ENCODE measurements at regions not wholly inside any gene's neighbourhood (a gene's known extent, or its start where the extent isn't known, plus 50 kb on each side); places are given as distances from the start of the nearest gene placed in this dataset.

DNA sequence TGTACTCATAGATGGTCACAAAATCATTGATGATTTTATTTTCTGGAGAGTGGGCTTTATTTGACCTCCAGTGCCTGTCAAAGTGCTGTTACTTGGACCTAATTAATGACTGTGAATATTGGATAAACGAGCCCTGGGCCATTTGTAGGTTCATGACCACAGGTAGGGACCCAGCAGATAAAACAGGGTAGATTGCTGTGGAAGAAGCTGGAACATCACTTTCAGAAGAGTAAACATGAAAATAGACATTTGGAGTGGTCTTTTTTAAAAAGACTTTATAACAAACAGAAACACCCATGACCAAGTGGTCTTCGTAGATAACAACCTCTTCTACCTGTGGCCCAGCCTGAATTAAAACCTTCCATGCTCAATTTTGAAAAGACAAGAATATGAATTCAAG lies 472.8 kb upstream of the MKI67 start:
- 77% methylated on average over 2 of the region's 2 CpGs for WGBS (ENCODE audit: low lambda C conversion rate, missing lambda C conversion rate)
- Histone ChIP-seq H3K79me2 (no peaks in the 10 kb centered on the region), H3K27ac (no peak overlapping the region), H3K27me3 (no peaks in the 10 kb centered on the region), H3K4me1 (ENCODE audit: insufficient read depth) (no peaks in the 10 kb centered on the region), H3K36me3 (replicated peaks; ENCODE audit: insufficient read depth, low read depth) (no peaks in the 10 kb centered on the region), H3K4me2 (no peak overlapping the region), H3K9me2 (replicated peaks; ENCODE audit: insufficient read depth) (no peaks in the 10 kb centered on the region), H2AFZ (no peak overlapping the region), H4K20me1 (ENCODE audit: insufficient read depth, poor library complexity, severe bottlenecking) (no peaks in the 10 kb centered on the region), H3K4me3 (no peak overlapping the region), H3K9me3 (ENCODE audit: low read depth) (no peaks in the 10 kb centered on the region)
- no peak for DNase-seq (ENCODE audit: low spot score)
- TF ChIP-seq, protein P1, sequence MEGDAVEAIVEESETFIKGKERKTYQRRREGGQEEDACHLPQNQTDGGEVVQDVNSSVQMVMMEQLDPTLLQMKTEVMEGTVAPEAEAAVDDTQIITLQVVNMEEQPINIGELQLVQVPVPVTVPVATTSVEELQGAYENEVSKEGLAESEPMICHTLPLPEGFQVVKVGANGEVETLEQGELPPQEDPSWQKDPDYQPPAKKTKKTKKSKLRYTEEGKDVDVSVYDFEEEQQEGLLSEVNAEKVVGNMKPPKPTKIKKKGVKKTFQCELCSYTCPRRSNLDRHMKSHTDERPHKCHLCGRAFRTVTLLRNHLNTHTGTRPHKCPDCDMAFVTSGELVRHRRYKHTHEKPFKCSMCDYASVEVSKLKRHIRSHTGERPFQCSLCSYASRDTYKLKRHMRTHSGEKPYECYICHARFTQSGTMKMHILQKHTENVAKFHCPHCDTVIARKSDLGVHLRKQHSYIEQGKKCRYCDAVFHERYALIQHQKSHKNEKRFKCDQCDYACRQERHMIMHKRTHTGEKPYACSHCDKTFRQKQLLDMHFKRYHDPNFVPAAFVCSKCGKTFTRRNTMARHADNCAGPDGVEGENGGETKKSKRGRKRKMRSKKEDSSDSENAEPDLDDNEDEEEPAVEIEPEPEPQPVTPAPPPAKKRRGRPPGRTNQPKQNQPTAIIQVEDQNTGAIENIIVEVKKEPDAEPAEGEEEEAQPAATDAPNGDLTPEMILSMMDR (IDR thresholded peaks at IDR 0.05; ENCODE audit: poor library complexity), result no peak
- TF ChIP-seq EZH2 (IDR thresholded peaks at IDR 0.05; ENCODE audit: borderline replicate concordance) (no peak), EZH2phosphoT487 (IDR thresholded peaks at IDR 0.05; ENCODE audit: low read depth, severe bottlenecking, unreplicated experiment) (no peak)

- Histone ChIP-seq H3K27ac (no peak overlapping the region), H3K9me2 (replicated peaks; ENCODE audit: insufficient read depth) (no peaks in the 10 kb centered on the region)
These were observed 473.3 kb upstream of the MKI67 start for GRCh38 chr10:128599538-128599937.

DNA sequence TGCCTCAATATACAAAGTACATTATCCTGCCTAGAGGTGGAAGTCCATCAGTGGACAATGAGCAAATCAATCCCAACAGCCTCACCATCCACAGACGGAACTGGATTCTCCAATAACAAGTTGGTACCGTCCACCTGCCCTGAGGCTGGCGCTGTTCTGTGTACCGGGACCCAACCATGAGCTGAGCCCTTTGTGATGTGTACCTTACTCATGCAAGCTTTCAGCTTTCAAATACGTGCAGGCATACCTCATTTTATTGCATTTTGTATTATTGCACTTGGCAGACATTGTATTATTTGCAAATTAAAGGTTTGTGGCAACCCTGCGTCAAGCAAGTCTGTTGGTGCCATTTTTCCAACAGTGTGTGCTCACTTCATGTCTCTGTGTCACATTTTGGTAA lies 476.0 kb upstream of the MKI67 start:
- WGBS (ENCODE audit: low lambda C conversion rate, missing lambda C conversion rate), result 97% methylated on average over 6 of the region's 6 CpGs
- Histone ChIP-seq H3K27ac (no peak overlapping the region), H4K20me1 (ENCODE audit: insufficient read depth, poor library complexity, severe bottlenecking) (no peaks in the 10 kb centered on the region), H3K9me3 (ENCODE audit: low read depth) (no peaks in the 10 kb centered on the region), H3K36me3 (replicated peaks; ENCODE audit: insufficient read depth, low read depth) (no peaks in the 10 kb centered on the region), H2AFZ (no peak overlapping the region), H3K79me2 (no peaks in the 10 kb centered on the region), H3K27me3 (no peaks in the 10 kb centered on the region), H3K9me2 (replicated peaks; ENCODE audit: insufficient read depth) (no peaks in the 10 kb centered on the region), H3K4me1 (ENCODE audit: insufficient read depth) (no peaks in the 10 kb centered on the region), H3K4me3 (no peak overlapping the region), H3K4me2 (no peak overlapping the region)
- no peak for DNase-seq (ENCODE audit: low spot score)
- TF ChIP-seq, protein P1 (IDR thresholded peaks at IDR 0.05; ENCODE audit: poor library complexity), result no peak
- TF ChIP-seq EZH2phosphoT487 (IDR thresholded peaks at IDR 0.05; ENCODE audit: low read depth, severe bottlenecking, unreplicated experiment) (no peak), EZH2 (IDR thresholded peaks at IDR 0.05; ENCODE audit: borderline replicate concordance) (no peak)

More at GRCh38 chr10:128599538-128599937, 473.3 kb upstream of the MKI67 start:
- no peaks in the 10 kb centered on the region for H3K27me3 ChIP-seq
- no peak for DNase-seq (ENCODE audit: low spot score)
- WGBS (ENCODE audit: low lambda C conversion rate, missing lambda C conversion rate), result 52% methylated on average over 4 of the region's 4 CpGs
- no peak overlapping the region for H2AFZ ChIP-seq
- H3K4me2 ChIP-seq, result no peak overlapping the region
- H3K36me3 ChIP-seq (replicated peaks; ENCODE audit: insufficient read depth, low read depth), result no peaks in the 10 kb centered on the region
- H4K20me1 ChIP-seq (ENCODE audit: insufficient read depth, poor library complexity, severe bottlenecking), result no peaks in the 10 kb centered on the region
- H3K4me3 ChIP-seq, result no peak overlapping the region
- TF ChIP-seq EZH2phosphoT487 (IDR thresholded peaks at IDR 0.05; ENCODE audit: low read depth, severe bottlenecking, unreplicated experiment) (no peak), EZH2 (IDR thresholded peaks at IDR 0.05; ENCODE audit: borderline replicate concordance) (no peak)
- TF ChIP-seq, protein P1 (IDR thresholded peaks at IDR 0.05; ENCODE audit: poor library complexity), result no peak
- no peaks in the 10 kb centered on the region for H3K9me3 ChIP-seq (ENCODE audit: low read depth)
- no peaks in the 10 kb centered on the region for H3K4me1 ChIP-seq (ENCODE audit: insufficient read depth)
- no peaks in the 10 kb centered on the region for H3K79me2 ChIP-seq

DNA sequence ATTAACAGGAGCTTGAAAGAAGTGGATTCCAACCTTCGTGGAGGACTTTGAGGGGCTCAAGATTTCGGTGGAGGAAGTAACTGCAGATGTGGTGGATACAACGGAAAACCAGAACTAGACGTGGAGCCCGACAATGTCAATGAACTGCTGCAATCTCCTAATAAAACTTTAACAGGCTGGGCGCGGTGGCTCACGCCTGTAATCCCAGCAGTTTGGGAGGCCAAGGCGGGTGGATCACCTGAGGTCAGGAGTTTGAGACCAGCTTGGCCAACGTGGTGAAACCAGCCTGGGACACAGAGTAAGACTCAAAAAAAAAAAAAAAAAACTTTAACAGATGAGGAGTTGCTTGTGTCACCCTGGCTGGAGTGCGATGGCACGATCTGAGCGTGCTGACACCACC lies 477.8 kb upstream of the MKI67 start:
- no peaks in the 10 kb centered on the region for H3K9me2 ChIP-seq (replicated peaks; ENCODE audit: insufficient read depth)
- no peak overlapping the region for H3K27ac ChIP-seq
- TF ChIP-seq, protein P1 (IDR thresholded peaks at IDR 0.05; ENCODE audit: poor library complexity), result no peak
- TF ChIP-seq EZH2phosphoT487 (IDR thresholded peaks at IDR 0.05; ENCODE audit: low read depth, severe bottlenecking, unreplicated experiment) (no peak), EZH2 (IDR thresholded peaks at IDR 0.05; ENCODE audit: borderline replicate concordance) (no peak)
- no peak overlapping the region for H3K4me2 ChIP-seq
- no peaks in the 10 kb centered on the region for H3K27me3 ChIP-seq
- H2AFZ ChIP-seq, result no peak overlapping the region
- no peak overlapping the region for H3K4me3 ChIP-seq
- no peaks in the 10 kb centered on the region for H3K36me3 ChIP-seq (replicated peaks; ENCODE audit: insufficient read depth, low read depth)
- H3K9me3 ChIP-seq (ENCODE audit: low read depth), result no peaks in the 10 kb centered on the region
- no peaks in the 10 kb centered on the region for H4K20me1 ChIP-seq (ENCODE audit: insufficient read depth, poor library complexity, severe bottlenecking)
- no peak for DNase-seq (ENCODE audit: low spot score)
- WGBS (ENCODE audit: low lambda C conversion rate, missing lambda C conversion rate), result 96% methylated on average over 12 of the region's 13 CpGs
- no peaks in the 10 kb centered on the region for H3K4me1 ChIP-seq (ENCODE audit: insufficient read depth)
- no peaks in the 10 kb centered on the region for H3K79me2 ChIP-seq
